ENCODE measurements at regions not wholly inside any gene's neighbourhood (a gene's known extent, or its start where the extent isn't known, plus 50 kb on each side); places are given as distances from the start of the nearest gene placed in this dataset.

DNA sequence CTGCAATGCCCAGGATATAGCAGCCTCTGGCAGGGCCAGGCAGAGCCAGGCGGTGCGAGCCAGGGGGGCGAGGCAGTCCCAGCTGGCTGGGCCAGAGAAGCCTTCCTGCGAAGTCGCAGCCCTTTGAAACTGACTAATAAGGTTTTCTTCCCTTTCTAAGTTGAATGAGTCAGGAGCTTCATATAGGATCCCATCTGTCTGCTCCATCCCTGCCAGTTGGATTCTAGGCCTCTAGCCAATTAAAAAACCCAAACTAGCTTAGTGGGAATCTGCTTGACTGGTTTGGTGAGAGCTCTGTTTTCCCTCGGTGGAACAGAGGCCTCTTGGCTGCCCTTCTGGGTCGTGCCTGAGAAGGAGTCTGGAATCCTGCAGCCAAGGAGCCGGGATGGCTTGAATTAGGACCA is 70.1 kb upstream of the RAPGEF1 start:
- DNase-seq (ENCODE audit: low spot score) = no peak

DNA sequence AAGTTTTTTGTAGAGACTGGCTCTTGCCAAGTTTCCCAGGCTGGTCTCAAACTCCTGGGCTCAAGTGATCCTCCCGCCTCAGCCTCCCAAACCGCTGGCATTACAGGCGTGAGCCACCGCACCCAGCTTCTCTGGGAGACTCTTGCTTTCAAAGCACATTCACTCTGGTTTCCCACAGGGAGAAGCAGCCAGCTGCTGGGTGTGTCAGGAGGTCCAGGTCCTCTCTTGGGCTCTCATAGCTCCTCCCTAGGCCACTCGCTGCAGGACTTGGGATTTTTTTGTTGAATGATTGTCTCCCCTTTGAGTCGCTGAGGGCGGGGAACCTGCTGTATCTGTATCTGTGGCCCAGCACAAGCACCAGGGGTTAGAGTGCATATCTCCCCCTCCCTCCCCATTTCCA is 68.4 kb upstream of the RAPGEF1 start:
- no peak for DNase-seq (ENCODE audit: low spot score)

DNA sequence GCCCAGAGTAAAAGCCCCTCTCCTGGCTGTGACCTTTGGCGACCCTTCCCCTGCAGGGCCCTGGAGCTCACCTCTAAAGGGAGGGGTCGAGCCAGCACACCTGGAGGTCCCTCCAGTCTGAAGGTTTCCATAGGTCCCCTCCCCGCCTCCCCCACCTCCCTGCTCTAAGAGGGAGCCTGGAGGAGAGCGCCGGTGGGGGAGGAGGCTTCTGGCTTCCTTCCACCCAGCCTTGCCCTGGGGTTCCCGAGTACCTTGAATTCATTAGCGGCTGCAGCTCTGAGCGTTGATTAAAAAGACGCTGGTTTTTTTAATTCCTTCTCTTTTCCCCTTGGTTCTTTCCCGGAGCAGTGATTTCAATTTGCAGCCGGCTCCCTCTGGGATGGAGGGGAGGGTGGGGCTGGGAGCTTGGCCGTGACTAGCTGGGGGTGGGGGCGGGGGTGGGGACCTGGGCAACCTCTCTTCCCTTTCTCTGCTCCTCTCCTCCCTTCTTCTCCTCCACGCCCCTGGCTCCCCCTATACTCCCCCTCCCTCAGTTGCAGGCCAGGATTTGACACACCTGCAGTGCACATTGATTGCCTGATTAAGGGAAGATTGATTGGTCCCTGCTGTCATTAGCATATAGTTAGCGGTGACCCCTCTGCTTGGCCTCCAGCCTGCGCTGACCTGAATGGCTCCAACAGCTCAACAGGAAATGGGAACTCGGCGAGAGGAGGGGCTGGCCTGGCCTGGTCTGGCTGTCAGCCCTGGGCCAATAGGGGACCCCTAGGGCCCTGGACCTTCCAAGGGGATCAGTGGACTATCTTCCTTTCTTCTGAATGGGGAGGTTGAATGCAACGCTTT is 67.5 kb upstream of the RAPGEF1 start:
- DNase-seq (ENCODE audit: low spot score) = no peak

DNA sequence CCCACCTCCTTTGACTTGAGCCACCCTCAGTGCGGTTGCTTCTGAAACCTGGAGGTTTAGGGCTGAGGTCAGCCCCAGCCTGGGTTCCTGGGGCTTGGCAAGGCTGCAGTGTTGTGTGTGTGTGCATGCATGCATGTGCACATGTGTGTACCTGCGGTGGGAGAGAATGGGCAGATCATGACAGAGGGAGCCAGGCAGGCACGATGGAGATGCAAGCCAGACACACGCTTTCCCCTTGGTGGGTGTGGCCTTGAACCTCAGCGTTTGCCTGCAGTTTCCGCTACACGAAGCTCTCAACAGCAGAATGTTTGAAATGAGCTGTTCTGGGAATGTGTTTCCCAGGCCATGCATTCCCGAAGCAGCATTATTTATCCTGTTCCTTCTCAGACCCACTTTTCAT is 65.9 kb upstream of the RAPGEF1 start:
- no peak for DNase-seq (ENCODE audit: low spot score)

DNA sequence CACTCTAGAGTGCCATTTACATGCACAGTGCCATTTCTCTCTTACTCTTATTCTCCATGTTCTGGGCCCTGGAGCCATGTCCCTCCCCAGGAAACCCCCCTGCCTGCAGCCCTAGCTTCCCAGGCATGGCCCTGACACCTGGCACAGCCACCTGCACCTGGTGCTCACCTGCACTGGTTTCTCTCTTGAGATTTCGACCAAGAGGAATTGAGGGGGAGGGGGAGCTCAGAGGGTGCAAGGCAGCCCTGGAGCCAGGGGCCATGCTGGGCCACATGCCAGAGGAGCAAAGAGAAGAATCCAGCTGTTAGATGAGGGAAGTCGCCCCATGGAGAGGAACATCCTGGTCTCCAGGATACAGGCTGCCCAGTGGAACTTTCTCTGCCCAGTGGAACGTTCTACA is 65.0 kb upstream of the RAPGEF1 start:
- DNase-seq (ENCODE audit: low spot score) = no peak

DNA sequence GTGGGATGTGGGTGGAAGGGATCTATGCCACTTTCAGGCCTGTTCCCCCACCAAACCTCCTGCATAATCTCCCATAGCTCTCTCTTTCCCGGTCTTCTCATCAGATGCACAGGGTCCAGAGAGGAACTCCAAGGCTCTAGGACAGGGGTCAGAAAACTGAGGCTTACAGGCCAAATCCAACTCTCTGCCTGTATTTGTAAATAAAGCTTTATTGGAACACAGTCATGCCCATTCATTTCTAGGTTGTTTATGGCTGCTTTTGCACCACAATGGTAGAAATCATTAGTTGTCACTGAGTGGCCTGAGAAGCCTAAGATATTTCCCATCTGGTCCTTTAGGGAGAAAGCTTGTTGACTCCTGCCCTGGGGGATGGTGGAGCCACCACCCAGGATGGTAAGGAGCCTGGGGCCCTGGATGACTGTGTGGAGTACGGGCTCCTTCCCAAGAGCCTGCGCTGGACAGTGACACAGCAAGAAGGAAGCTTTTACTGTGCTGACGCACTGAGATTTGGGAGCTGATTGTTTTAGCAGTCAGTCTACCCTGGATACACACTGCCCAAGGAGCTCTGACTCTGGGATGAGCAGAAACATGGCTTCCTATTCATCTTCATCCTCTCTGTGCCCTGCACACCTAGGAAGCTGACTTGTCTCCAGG is 64.0 kb upstream of the RAPGEF1 start:
- no peak for DNase-seq (ENCODE audit: low spot score)

DNA sequence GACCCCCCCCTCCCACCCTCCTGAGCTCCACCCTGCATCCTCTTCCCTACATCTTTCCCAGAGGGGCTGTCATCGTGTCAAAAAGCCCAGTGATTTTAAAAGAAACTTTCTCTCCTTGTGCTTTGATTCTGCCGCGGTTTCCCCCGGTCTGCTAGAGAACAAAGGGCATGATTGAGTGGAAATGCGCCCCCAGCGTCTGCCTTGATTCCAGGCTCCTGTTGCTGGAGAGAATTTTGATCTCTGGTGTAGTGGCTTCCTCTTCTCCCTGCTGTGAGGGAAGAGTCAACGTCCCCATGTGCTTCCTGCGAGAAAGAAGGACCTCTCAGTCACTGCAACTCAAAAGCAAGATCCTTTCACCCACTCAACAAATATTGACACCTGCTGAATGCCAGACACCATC is 61.9 kb upstream of the RAPGEF1 start:
- no peak for DNase-seq (ENCODE audit: low spot score)

DNA sequence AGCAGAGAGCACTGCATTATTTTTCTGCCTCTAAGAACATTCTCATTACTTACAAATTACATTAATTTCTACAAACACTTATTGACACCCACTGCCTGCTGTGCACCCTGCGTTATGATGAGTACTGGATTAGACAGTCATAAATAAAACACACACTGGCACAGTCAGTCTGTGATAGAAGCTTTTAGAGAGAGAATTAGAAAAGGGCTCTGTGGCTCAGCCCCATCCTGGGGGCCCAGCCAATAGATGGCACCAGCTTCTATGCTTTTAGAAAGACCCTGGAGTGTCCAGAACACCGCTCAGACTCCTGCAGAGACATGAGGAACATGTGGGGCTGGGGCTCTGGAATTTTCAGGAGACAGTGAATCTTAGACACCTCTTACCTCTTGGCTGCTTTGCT is 61.0 kb upstream of the RAPGEF1 start:
- DNase-seq (ENCODE audit: low spot score) = no peak

DNA sequence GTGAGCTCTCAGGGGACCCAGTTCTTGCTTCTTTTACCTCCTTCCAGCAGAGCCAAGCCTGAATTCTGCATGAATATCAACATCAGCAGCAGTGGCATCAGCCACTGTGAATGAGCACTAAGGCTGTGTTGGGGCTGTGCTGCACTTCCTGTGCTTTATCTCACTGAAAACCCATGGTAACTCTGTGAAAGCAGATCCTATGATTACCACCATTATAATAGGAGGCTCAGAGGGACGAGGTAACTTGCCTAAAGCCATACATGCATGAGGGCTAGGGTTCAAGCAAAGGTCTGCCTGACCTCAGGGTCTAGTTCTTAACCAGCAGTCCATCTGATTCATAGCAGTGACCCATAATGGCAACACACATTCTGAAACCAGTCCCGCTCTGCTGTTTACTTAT is 60.5 kb upstream of the RAPGEF1 start:
- no peak for DNase-seq (ENCODE audit: low spot score)

DNA sequence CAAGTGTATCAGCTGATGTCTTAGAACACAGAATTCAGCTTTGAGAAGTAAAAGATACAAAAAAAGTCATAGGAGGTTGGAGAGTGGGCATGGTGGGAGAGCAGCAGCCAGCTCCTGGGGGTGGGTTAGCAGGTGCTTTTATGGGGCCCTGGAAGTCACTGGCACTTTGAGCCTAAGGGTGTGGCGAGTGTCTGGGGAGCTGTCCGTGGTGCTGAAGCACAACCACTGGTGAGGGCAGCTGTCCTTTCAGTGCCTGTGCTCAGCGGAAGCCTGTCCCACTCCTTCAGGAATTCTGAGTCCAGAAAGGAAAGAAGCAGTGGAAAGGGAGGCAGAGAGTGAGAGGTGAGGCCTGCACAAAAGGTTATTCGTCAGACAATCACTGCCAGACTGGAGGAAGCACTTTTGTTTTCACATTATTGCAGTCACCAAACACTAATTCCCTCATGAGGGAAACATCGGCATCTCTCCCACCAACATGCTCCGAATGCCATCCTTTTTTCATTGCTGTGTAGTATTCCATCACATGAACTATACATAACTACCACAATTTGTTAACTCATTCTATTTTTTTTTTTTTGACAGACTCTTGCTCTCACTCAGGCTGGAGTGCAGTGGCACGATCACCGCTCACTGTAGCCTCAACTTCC is 59.4 kb upstream of the RAPGEF1 start:
- peak; percentile 71 for DNase-seq (ENCODE audit: low spot score)

DNA sequence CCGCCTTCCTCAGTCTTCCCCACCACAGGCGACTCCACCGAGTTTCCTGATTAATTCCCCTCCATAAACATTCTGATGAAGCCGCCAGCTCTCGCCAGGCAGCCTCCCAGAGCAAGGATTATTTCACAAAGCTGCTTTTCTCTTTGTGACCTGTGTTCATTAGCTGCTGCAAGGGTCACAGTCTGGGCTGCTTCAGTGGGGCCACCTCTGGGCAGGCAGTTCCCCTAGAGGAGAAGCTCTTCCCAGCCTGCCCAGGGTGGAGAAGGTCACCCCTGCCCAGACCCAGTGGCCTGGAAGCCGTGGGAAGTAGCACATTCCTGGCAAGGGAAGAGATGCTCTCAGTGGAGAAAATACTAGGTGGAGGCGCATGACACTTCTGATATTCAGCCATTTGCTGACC is 58.4 kb upstream of the RAPGEF1 start:
- no peak for DNase-seq (ENCODE audit: low spot score)

DNA sequence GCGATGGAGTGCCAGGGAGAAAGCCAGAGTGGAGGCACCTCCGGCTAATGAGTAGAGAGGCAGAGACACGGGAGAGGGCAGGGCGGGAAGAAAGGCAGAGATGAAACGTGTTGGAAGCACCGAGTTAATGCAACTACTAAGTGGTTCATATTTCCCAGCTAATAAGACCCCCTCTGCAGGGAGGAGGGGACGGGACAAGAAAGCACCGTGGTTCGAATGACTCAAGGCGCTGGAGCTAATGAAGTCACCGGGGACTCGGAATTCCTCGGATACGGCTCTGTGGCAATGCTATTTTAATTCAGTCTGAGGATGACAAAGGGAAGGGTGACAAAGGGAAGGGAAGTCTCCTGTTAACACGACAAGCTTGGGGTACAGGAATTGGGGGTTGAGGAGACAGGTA is 54.5 kb upstream of the RAPGEF1 start:
- DNase-seq (ENCODE audit: low spot score) = no peak

DNA sequence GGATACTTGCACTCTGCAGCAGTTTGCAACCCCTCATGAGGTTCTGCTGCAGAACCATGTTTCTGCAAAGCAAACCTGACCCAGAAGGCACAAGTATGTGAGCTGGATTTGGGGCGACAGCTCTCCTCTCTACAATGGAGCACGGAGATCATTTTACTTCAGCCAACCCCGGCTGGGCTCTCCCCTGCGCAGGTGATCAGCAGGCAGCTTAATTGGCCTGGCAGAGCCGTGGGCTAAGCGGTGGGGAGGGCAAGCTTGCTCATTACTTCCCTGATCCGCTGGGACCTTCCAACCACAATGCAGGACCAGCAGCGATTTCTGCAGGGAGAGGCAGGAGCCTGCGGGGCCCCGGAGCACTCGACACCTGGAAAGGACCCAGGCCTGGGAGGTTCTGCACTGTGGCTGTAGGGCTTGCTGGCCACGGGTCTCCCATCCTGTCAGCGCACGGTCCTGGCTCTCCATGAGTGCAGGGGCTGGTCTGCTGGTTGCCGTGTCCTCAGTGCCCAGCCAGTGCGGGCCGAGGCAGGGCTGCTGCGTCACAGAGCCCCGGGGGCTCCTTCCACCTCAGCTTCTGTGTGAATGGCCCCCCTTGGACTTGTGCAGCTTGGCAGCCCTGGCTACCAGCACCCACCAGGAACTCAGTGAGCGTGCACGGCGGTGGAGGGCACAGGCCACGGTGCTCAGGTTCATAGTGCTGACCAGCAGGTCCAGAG is 51.8 kb upstream of the RAPGEF1 start:
- no peak for DNase-seq (ENCODE audit: low spot score)

Measured in HuH-7.5 (cell line).